HTR-8/SVneo (cell line): ENCODE measurements at regions not wholly inside any gene's neighbourhood (a gene's known extent, or its start where the extent isn't known, plus 50 kb on each side); places are given as distances from the start of the nearest gene placed in this dataset.

Experiments
- DNase-seq: peaks from one replicate; pipeline ENCODE4 v3.0.0; 2011; ENCODE audit warnings: low spot score, mixed read lengths; ENCODE audit not compliant: insufficient read length
- FAIRE-seq: peaks from 2 replicates; lab custom pipeline; 2011; peaks lifted over from hg19 to GRCh38; lab: Jason Lieb, UNC

- no peak for DNase-seq
These were observed 302.5 kb downstream of the ZPLD1 start for GRCh38 chr3:102737353-102737752.

GRCh38 chr3:102741105-102741504 lies 306.3 kb downstream of the ZPLD1 start:
- FAIRE-seq: no peak

More at GRCh38 chr3:102737353-102737752, 302.5 kb downstream of the ZPLD1 start:
- FAIRE-seq: no peak

GRCh38 chr3:102741694-102742093 lies 306.9 kb downstream of the ZPLD1 start:
- no peak for DNase-seq
- FAIRE-seq: no peak

More at GRCh38 chr3:102741105-102741504, 306.3 kb downstream of the ZPLD1 start:
- DNase-seq: no peak

- DNase-seq (no peak), FAIRE-seq (no peak)
These were observed 311.1 kb downstream of the ZPLD1 start for GRCh38 chr3:102745881-102746280.

GRCh38 chr3:102747611-102748010 lies 312.8 kb downstream of the ZPLD1 start:
- FAIRE-seq (no peak), DNase-seq (no peak)

GRCh38 chr3:102748646-102749045 lies 313.8 kb downstream of the ZPLD1 start:
- no peak for FAIRE-seq

GRCh38 chr3:102750322-102750721 lies 315.5 kb downstream of the ZPLD1 start:
- DNase-seq (no peak), FAIRE-seq (no peak)

More at GRCh38 chr3:102748646-102749045, 313.8 kb downstream of the ZPLD1 start:
- no peak for DNase-seq

- no peak for DNase-seq
- no peak for FAIRE-seq
These were observed 319.1 kb downstream of the ZPLD1 start for GRCh38 chr3:102753901-102754300.

- FAIRE-seq: no peak
These were observed 321.9 kb downstream of the ZPLD1 start for GRCh38 chr3:102756706-102757105.

GRCh38 chr3:102757950-102758349 lies 323.1 kb downstream of the ZPLD1 start:
- no peak for DNase-seq
- no peak for FAIRE-seq

More at GRCh38 chr3:102756706-102757105, 321.9 kb downstream of the ZPLD1 start:
- no peak for DNase-seq

GRCh38 chr3:102761766-102762165 lies 327.0 kb downstream of the ZPLD1 start:
- FAIRE-seq (no peak), DNase-seq (no peak)

- DNase-seq: no peak
- FAIRE-seq: no peak
These were observed 356.0 kb downstream of the ZPLD1 start for GRCh38 chr3:102790747-102791325.

GRCh38 chr3:102791641-102792589 lies 357.1 kb downstream of the ZPLD1 start:
- DNase-seq (no peak), FAIRE-seq (no peak)

- DNase-seq: no peak
- no peak for FAIRE-seq
These were observed 362.0 kb downstream of the ZPLD1 start for GRCh38 chr3:102796804-102797203.

GRCh38 chr3:102802819-102803420 lies 368.1 kb downstream of the ZPLD1 start:
- FAIRE-seq (no peak), DNase-seq (no peak)

- no peak for FAIRE-seq
- no peak for DNase-seq
These were observed 376.1 kb downstream of the ZPLD1 start for GRCh38 chr3:102810937-102811336.

GRCh38 chr3:102826636-102827035 lies 391.8 kb downstream of the ZPLD1 start:
- FAIRE-seq (no peak), DNase-seq (no peak)

- FAIRE-seq (no peak), DNase-seq (no peak)
These were observed 392.6 kb downstream of the ZPLD1 start for GRCh38 chr3:102827386-102827785.

- DNase-seq (no peak), FAIRE-seq (no peak)
These were observed 395.6 kb downstream of the ZPLD1 start for GRCh38 chr3:102830415-102830814.

GRCh38 chr3:102841866-102842265 lies 407.1 kb downstream of the ZPLD1 start:
- FAIRE-seq (no peak), DNase-seq (no peak)

- DNase-seq (no peak), FAIRE-seq (no peak)
These were observed 432.0 kb downstream of the ZPLD1 start for GRCh38 chr3:102866845-102867244.
